Posterior vena cava (tissue), 2 donors: ENCODE measurements at regions not wholly inside any gene's neighbourhood (a gene's known extent, or its start where the extent isn't known, plus 50 kb on each side); places are given as distances from the start of the nearest gene placed in this dataset.

ENCODE experiments used
- DNase-seq: peaks from one replicate; pipeline ENCODE4 v3.0.0-alpha.2; 2020; ENCODE audit warnings: low spot score
- intact Hi-C, 2 donors: fragments of 100-400 bp; cut with DNase I; formaldehyde crosslinking; loops; one replicate each; pipeline versions ENCODE4 v1.14.1 to v1.14.2; 2022 to 2023
- donor health status: DM: yes; HTN: yes; CAD: no.
- donor health status: DM: yes; HTN: yes; CAD: no.

DNA sequence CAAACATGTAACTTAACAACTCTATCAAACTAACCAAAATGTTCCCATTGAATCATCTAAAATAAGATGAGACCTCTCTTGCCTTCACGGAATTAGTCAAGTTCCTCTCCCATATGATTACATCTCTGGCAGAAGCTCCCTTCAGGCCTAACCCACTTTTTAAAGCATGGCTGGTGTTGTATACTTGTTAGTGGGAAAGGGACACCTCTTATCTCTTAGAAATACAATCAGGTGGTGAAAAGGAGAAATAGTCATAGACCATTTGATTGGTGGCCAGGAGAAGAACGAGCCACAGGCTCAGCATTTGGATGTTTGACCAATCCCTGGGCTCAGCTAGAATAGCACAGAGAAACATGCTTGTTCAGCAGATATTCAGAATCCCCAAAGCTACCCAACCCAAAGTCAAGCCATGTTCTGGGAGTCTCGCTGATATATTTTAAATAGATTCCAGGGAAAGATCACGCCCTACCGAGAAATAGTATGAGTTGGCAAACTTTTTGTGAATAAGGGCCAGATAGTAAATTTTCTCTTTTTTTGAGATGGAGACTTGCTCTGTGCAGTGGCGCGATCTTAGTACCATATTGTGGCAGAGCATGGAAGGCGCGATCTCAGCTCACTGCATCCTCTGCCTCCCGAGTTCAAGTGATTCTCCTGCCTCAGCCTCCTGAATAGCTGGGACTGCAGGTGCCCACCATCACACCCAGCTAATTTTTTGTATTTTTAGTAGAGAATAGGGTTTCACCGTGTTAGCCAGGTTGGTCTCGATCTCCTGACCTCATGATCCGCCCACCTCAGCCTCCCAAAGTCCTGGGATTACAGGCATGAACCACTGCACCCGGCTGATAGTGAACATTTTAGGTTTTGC, 126.3 kb upstream of the MYLIP start:
- intact Hi-C loops: no loop called here

GRCh38 chr6:16001158-16001557, 127.7 kb upstream of the MYLIP start:
- intact Hi-C loops: no loop called here
- DNase-seq: no peak

More for the DNA sequence above, 126.3 kb upstream of the MYLIP start:
- DNase-seq: no peak

DNA sequence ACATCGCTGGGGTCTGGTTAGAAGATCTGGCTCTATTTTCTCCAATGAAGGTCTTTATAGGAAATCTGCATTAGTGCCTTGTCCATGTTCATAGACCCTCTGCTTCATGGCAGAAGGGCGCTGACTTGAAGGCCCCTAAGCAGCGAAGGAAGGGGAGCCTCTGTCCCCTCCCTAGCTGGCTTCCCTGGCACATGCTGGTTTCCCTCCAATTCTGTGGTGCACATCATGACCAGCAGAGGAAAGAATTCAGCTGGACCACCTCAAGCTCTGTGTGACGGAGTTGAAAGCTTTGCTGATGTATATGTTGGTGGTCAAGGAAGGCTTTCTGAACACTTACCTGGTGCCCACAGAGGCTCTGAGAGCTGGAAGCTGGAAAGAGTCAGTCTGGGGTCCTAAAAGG, 129.7 kb upstream of the MYLIP start:
- intact Hi-C loops: no loop called here
- no peak for DNase-seq

DNA sequence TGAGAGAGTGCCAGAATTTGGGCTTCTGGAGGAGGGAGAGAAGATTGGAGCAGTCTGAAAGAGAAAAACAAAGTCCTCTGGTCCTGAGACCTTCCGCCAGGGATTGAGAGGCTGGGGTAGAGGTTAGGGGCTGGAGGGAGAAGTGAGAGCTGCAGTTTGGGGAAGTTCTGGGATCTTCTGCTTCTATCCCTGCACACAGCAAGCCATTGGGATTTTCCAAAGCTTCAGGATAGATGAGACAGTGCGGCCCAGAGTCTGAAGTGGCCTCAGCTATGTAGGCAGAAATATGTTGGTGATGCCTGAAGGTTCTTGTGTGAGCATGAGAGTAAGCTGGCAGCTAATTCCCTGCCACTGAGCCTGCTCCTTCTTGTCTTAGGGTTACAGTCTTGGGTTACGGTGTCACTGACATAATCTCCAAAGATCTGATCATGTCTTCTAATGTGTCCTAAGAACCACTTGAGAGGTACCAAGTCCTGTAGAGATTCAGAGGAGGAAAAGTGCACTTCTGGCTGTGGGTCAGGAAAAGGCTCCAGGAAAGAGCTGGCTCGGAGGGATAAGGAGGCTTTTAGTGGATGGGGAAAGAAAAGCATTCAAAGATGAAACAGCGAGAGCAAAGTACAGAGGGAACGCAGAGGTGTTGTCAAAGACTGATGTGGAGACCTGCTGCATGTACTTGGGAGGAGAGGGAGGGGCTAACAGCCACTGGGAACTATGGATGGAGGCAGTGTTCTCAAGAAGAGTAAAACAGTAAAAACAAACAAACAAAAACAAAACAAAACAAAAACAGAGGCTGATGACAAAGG, 131.1 kb upstream of the MYLIP start:
- intact Hi-C loops: no loop called here
- no peak for DNase-seq

DNA sequence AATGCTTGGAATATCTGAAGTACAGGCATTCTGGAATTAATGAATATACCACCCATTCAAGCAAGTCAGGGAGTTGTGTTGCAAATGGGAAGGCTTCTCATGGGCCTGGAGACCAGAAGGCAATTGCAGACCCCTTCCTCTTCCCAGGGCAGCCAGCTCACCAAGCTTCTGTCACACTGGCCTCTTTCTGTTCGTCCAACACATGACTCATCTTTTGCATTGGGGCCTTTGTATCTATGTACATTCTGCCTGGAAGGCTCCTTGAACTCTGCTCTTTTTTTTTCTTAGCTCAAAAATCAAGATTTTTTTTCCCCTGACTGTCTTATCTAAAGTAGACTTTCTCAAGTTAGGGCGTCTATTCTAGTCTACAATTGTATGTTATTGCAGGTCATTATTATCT, 132.9 kb upstream of the MYLIP start:
- intact Hi-C loops: no loop called here

GRCh38 chr6:15995493-15995892, 133.4 kb upstream of the MYLIP start:
- no peak for DNase-seq
- intact Hi-C loops: no loop called here

More for the DNA sequence above, 132.9 kb upstream of the MYLIP start:
- no peak for DNase-seq

GRCh38 chr6:15994814-15995459, 133.9 kb upstream of the MYLIP start:
- intact Hi-C loops: no loop called here
- no peak for DNase-seq

DNA sequence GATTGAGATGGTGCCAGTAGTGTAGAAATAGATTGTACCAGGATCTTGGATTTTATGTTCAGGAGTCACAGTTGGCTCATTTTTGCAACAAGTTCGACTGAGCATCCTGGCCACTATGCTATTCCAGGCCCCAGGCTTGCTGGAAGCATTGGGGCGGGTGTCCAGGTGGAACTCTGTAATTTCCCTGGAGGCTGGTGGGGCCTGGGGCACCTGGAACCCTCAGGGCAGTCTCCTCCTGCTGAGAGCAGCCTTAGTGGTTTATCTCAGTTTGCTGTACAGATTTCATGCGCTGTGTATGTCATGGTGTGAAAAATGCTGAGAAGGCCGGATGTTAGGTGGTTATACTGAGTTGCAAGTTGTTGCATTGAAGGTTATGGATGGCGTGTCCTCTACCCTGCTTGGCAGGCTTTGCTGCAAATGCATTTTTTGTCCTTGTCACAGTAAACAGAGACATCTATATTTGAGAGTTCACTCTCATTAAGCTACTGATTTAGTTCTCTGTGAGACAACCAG, 135.1 kb upstream of the MYLIP start:
- DNase-seq: no peak
- intact Hi-C loops: no loop called here

- intact Hi-C loops: no loop called here
Observed at GRCh38 chr6:15990179-15990578, 138.7 kb upstream of the MYLIP start.

GRCh38 chr6:15989397-15989796, 139.5 kb upstream of the MYLIP start:
- intact Hi-C loops: no loop called here
- DNase-seq: no peak

More at GRCh38 chr6:15990179-15990578, 138.7 kb upstream of the MYLIP start:
- no peak for DNase-seq

DNA sequence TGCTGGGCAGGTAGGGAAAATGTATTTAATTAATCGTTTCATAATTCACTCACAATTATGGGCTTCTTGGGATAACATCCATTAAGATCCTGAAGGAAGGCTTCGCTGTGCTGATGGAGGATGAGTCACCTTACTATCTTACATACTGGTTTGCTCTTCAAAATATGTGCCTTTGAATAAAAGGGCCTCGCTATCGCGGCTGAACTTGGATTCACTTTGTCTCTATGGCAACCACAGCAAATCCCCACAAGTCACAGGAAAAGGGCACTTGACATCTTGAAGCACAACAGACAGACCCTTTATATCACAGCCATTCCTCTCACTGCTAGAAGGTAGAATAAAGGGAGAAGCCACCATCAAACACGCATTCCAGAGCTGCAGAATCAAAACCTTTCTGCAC, 141.3 kb upstream of the MYLIP start:
- no peak for DNase-seq
- intact Hi-C loops: no loop called here

DNA sequence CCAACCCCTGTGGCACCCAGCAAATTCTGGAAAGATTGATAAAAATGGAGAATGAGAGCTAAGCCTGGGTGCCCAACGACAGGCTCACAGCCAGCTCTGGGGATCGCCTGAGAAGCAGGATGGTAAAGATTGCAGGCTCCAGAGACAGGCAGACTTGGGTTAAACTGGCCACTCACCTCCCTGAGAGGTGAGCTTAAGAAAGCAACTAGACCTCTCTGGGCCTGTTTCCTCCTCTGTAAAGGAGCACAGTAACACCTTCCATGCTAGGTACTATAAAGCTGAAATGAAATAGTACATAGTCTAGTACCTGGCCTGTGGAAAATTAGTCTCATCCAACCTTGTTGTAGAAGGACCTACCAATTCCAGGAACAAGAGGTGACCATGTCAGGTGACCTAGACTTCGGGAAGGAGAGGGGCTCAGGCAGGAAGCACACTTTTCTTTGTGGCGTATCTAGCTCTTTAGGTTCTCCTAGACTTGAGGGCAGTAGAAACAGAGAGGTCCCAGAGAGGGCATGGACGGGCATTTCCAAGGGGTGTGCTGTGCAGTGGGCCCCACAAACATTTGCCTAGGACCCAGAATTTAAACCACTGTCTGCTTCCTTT, 142.8 kb upstream of the MYLIP start:
- no peak for DNase-seq
- intact Hi-C loops: no loop called here

DNA sequence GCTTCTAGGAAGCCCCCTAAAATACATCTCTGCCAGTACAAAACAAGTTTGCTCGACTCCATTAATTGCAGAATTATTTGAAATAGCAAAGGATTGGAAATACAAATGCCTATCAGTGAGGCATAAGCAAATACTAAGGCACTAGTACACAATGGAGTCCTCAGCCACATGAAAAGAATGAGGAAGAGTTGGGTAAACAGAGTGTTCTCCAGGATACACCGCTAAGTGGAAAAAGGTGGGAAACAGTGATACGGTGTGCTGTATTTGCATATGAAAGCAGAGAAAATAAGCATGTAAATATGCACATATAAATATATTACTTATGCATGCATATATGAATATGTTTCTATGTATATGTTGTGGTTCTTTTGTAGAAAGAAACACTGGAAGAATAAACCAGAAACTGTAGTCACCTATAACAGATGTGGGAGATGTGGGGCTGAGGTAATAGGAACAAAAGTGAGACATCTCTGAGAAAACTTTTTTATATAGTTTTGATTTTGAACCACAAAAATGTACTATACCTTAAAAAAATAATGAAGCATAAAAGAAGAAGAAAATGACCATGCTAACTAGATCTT, 143.4 kb upstream of the MYLIP start:
- DNase-seq: no peak
- intact Hi-C loops: no loop called here

DNA sequence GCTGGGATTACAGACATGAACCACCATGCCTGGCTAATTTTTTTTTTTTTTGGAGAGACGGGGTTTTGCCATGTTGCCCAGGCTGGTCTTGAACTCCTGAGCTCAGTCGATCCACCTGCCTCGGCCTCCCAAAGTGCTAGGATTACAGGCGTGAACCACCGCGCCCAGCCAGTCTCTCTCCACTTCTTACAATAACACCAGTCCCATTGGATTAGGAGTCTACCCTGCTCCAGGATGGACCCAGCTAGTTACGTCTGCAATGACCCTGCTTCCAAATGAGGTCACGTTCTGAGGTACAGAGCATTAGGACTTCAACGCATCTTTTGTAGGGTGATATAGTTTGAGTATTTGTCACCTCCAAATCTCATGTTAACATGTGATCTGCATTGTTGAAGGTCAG, 146.9 kb upstream of the MYLIP start:
- intact Hi-C loops: no loop called here
- DNase-seq: no peak

DNA sequence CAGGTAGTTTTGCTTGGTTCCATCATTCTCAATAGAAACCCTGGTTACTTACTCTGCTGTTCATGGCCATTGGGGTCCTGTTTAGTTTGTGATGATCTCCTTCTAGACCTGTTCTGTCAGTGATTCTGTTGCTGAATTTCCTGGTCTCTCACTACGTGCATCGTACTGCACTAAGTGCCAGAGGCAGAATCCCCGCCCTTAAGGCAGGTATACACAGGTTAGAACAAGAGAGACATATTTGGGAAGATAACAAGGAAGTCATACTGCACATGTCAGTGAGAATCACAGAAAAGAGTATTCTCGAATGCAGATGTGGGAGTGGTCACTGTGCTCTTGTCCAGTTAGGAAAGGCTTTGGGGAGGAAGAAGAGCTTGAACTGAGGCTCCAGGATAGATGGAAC, 148.1 kb upstream of the MYLIP start:
- no peak for DNase-seq
- intact Hi-C loops: no loop called here

DNA sequence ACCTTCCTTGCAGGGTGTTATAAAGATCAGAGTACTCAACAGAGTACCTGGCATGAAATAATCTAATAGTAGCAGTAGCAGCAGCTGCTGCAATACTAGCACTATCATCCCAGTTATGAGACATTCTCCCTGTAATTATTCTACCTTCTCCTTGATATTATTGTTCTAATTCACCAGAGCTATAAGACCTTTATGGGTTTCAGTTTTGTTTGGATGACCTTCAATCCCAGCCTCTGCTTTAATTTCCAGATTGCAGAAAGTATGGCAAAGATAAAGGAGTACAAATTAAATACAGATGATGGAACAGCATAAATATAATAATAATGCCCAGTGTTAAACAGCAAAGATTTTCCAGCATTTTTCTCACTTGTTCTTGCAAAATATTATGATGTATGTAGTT, 150.5 kb upstream of the MYLIP start:
- no peak for DNase-seq
- intact Hi-C loops: no loop called here

DNA sequence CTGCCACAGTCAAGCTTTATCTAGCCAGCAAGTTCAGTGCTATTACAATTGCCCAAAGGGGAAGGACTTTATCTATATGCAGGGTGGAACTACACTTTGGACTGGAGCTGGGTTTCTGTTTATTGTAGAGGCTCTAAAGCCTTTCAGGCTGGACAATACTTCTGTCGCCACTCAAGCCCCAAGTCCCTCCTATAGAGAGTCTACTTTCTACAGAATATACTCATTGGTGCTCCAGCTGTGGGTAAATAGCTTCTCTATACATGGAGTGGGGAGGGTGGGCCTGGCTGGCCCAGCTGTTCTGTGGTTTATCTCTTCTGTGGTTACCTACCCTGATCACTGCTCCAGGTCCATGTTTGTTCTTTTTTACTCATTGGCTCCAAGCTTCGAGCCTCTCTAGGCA, 151.8 kb upstream of the MYLIP start:
- intact Hi-C loops: no loop called here
- DNase-seq: no peak

- intact Hi-C loops: no loop called here
- no peak for DNase-seq
Observed at GRCh38 chr6:15974817-15975216, 154.1 kb upstream of the MYLIP start.

DNA sequence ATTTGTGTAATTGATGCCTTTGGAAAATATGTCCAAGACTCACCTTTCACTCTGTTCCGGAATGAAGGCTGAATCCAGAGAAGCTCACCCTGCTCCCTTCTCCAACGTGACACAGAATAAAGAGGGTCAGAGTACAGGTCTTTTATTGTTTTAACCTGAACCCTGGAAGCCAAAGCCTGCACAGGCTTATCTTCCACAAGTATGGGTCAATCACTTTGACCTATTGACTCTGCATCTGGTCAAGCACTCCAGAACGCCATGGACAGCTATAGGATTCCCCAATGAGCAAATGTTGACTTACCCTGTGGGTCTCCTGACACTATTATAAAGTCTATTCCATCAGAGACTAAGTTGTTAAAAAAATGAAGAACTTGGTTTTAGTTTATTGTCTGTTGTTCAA, 158.4 kb upstream of the MYLIP start:
- intact Hi-C loops: no loop called here
- DNase-seq: no peak
